ENCODE measurements at regions not wholly inside any gene's neighbourhood (a gene's known extent, or its start where the extent isn't known, plus 50 kb on each side); places are given as distances from the start of the nearest gene placed in this dataset.
"Not testable (repeated sequence)": the region's sequence is repeated elsewhere in the genome, so short reads cannot be mapped to it uniquely, and the experiment has no call there.

- no peak for DNase-seq
Observed at GRCh38 chr20:40896814-40897700, 131.6 kb upstream of the TOP1 start.

GRCh38 chr20:40899344-40899743, 129.3 kb upstream of the TOP1 start:
- DNase-seq, result no peak

DNA sequence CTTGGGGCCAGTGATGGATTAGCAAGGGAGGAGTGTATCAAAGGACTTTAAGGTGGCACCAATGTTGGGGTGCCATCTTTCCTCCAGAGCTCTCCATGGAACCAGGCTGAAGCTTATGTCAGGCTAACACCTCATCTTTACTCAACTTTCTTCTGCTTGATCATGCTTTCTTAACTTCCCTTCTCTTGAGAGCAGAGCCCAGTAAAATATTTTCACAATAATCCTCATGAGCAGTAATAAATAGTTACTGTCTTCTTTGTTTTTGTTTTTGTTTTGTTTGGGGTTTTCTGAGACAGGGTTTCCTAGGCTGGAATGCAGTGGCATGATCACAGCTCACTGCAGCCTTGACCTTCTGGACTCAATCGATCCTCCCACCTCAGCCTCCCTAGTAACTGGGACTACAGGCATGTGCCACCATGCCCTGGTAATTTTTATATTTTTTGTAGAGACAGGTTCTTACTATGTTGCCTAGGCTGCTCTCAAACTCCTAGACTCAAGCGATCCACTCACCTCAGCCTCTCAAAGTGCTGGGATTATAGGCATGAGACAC, 127.9 kb upstream of the TOP1 start:
- DNase-seq, result no peak

DNA sequence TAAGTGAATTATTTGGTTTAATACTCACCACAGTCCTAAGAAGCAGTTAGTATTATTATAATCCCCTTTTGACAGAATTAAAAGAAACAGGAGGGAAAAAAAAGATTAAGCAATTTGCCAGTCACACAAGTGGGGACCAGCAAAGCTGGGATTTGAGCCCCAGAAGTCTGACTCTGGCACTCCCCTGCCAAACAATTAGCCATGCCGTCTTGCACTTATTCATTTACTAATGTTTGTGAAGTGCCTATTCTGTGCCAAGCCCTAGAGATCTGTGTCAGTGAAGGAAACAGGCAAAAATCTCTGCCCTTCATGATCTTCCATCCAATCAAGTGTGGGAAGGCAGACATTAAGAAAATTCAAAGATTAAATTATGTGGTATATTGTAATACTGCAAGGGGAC, 126.0 kb upstream of the TOP1 start:
- no peak for DNase-seq

DNA sequence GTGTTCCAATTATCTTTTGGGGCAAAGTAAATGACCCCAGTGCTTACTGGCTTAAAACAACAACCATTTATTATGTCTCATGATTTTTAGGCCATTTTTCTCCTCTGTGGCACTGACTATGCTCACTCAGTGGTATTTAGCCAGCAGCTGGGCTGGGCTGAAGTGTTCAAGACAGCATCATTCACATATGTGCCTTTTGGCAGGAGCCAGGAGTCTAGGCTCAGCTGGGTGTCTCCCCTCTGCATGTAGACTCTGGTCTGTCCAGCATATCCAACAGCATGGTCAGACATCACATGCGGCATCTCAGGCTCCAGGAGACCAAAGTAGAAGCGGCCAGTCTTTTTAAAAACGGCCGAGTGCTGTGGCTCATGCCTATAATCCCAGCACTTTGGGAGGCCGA, 120.3 kb upstream of the TOP1 start:
- DNase-seq, result no peak

DNA sequence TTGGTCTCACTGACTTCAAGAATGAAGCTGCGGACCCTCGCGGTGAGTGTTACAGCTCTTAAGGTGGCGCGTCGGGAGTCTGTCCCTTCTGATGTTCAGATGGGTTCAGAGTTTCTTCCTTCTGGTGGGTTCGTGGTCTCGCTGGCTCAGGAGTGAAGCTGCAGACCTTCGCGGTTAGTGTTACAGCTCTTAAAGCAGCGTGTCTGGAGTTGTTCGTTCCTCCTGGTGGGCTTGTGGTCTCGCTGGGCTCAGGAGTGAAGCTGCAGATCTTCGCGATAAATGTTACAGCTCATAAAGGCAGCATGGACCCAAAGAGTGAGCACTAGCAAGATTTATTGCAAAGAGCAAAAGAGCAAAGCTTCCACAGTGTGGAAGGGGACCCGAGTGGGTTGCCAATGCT, 119.1 kb upstream of the TOP1 start:
- DNase-seq, result not testable (repeated sequence)

GRCh38 chr20:40910436-40910835, 118.2 kb upstream of the TOP1 start:
- DNase-seq, result not testable (repeated sequence)

GRCh38 chr20:40911152-40911551, 117.5 kb upstream of the TOP1 start:
- DNase-seq, result not testable (repeated sequence)

GRCh38 chr20:40913224-40914185, 115.1 kb upstream of the TOP1 start:
- no peak for DNase-seq

- DNase-seq, result no peak
Observed at GRCh38 chr20:40915756-40916155, 112.9 kb upstream of the TOP1 start.

GRCh38 chr20:40916276-40916675, 112.3 kb upstream of the TOP1 start:
- no peak for DNase-seq

DNA sequence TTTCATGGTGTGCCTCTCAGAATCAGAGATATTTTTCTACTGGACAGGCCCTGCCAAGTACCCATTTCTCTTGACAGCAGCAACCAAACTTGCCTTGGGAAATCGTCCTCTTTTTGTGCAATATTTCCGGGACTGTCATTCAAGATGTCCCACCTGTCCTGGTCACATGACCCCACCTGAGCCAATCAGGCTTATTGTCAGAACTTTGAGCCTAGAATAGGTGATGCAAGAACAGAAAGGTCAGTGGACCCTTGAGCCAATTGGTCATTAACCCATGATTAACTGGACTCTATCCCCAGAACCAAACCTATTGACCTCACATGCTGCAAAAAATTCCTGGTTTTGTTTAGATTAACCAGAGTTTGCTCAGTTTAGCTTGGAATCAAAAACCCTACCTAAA, 108.3 kb upstream of the TOP1 start:
- no peak for DNase-seq

- DNase-seq, result no peak
Observed at GRCh38 chr20:40922865-40923264, 105.8 kb upstream of the TOP1 start.

- DNase-seq, result no peak
Observed at GRCh38 chr20:40925829-40926510, 102.7 kb upstream of the TOP1 start.

- no peak for DNase-seq
Observed at GRCh38 chr20:40926928-40927327, 101.7 kb upstream of the TOP1 start.

DNA sequence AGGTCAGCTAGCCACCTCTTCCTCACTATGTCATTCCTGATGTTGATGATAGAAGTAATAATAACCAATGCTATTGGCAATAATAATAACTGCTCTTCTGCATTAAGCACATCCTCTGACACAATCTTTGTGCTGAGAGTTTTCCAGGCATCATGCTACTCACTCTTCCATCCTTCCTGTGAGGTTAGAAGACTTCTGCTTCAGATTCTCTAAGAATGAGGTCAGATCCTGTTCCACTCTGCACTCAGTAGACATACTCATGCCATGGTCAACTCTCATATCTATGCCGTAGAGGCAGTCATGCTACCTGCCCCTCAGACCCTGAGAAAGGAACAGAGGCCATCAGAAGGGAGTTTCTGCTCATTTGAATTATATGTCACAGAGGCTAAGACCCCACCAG, 98.1 kb upstream of the TOP1 start:
- DNase-seq, result no peak

GRCh38 chr20:40931410-40932044, 97.1 kb upstream of the TOP1 start:
- no peak for DNase-seq

DNA sequence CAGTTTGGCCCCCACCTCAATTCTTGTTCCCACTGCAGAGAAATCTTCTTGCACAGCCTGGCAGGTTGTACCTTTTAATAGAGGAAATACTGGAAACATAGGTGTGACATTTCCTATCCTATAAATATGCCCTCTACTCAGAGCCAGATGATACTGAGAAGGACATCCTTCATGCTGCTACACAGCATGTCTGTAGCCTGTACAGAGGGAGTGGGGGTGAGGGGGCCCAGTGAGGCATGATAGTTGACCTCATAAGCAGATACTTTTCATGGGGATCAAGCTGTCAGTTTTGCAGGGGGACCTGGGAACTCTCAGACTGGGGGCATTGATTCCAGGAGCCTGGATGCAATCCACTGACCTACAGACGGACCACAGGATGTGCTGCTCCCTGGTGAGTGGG, 96.2 kb upstream of the TOP1 start:
- DNase-seq, result no peak

DNA sequence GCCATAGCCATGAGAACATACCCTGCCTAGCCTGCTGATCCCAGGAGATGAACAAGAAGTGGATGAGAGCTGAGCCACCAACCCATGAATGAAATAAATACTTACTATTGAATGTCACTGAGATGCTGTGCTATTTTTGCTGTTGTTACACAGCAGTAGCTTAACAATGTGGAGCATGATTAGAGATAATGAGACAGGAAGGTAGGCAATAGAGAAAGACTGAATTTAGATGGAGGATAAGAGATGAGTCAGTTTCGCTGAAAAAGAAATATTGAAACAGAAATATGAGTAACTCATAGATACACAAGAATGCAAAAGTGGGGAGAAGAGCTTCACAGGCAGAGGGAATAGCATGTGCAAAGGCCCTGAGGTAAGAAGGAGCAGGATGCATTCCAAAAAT, 94.9 kb upstream of the TOP1 start:
- DNase-seq, result no peak

DNA sequence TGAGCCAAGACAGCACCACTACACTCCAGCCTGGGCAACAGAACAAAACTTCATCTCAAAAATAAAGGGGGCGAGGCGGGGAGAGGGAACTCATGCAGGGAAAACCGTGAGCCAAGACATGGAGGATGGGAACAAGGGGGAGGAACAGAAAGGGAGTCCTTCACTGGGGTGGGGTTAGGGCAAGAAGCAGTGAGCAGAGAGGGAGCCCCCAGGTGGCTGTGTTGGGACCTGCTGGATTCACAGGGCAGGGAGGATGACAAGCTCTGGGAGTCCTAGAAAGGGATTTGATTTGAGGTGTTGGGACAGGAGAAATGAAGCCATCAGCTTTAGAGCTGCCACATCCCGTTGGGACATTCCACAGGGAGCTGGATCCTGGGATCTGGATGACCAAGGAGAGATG, 90.6 kb upstream of the TOP1 start:
- DNase-seq, result no peak

GRCh38 chr20:40939667-40940066, 89.0 kb upstream of the TOP1 start:
- no peak for DNase-seq

DNA sequence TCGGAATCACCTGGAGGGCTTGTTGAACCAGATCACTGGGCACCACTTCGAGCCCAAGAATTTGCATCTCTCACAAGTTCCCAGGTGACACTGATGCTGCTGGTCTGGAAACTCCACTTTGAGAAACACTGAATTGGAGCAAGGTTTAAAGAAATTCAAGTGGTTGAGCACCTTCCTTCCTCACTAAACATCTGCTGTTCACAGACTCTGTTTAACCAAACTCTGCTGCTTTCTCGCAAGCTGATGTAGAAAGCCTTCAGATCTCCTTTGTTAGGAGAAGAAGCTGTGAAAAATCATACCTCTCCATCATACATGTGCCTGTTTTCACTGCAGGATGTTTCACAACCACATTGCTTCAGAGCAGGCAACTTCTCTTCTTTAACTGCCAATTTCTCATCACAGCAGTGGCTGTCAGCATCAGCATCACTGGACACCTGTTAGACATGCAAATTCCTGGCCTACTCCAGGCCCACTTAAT, 87.5 kb upstream of the TOP1 start:
- DNase-seq, result no peak

All from NCI-H1092 treated with DMSO at 0.1 percent for 48 hours (cell line).